Chondrocyte (in vitro differentiated cells): ENCODE measurements at regions not wholly inside any gene's neighbourhood (a gene's known extent, or its start where the extent isn't known, plus 50 kb on each side); places are given as distances from the start of the nearest gene placed in this dataset.

Experiments used
- DNase-seq: peaks from one replicate; pipeline ENCODE4 v3.0.0; 2021; ENCODE audit warnings: mixed read lengths, low spot score
- H3K27ac Mint-ChIP-seq: one replicate; pipeline ENCODE4 v1.8.0; 2021; ENCODE audit warnings: mild to moderate bottlenecking, moderate library complexity, mixed read lengths; ENCODE audit not compliant: unreplicated experiment
- H3K27me3 Mint-ChIP-seq: 2 replicates; pipeline ENCODE4 v1.8.0; 2021; ENCODE audit warnings: low read depth, mixed read lengths
- H3K36me3 Mint-ChIP-seq: 2 replicates; pipeline ENCODE4 v1.8.0; 2021; ENCODE audit warnings: low read depth, mixed read lengths
- H3K4me1 Mint-ChIP-seq: 2 replicates; pipeline ENCODE4 v1.8.0; 2021; ENCODE audit warnings: low read depth, mild to moderate bottlenecking, mixed read lengths
- H3K4me3 Mint-ChIP-seq: one replicate; pipeline ENCODE4 v1.8.0; 2021; ENCODE audit warnings: mild to moderate bottlenecking, moderate library complexity, mixed read lengths; ENCODE audit not compliant: unreplicated experiment
- H3K9me3 Mint-ChIP-seq: 2 replicates; pipeline ENCODE4 v1.8.0; 2021; ENCODE audit warnings: low read depth, mixed read lengths
- TF ChIP-seq, protein P1 (sequence below): fragments of 200-600 bp; sonication (generic); IDR thresholded peaks from 2 replicates; pipeline ENCODE4 v1.5.0; 2021; ENCODE audit warnings: antibody characterized with exemption, mild to moderate bottlenecking, moderate library complexity

DNA sequence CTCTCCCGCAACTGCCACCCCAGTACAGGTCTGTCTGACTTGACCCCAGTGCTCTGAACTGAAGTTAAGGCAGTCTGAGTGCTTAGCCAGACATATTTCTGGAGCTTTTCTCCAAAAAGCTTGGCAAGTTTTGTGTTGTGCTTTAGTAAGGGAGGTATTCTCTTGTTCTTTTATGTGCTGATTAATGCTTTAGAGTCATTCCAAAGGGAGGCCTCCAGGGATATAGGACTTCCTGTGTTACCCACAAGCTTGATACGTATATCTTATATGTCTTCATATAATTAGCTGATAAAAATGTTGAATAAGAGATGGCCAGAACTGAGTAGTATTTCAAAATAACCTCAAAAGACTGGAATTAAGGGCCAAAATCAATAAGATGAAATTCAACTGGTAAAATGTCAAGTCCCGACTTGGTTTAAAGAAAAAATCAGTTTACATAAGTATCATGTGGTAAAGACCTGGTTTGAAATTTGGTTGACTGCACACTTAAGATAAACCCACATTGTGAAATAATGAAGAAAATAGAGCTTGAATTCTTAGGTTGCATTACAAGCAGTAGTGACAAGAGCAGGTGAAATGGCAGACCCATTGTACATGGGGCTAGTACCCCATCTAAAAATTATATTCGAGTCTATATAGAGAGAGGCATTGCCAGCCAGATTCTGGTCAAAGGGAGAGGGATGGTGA is 226.9 kb downstream of the SNX19 start:
- Mint-ChIP-seq H3K4me3 (no peak overlapping the region), H3K36me3 (peaks cover 3% of the 10 kb centered on the region), H3K9me3 (peaks cover 11% of the 10 kb centered on the region), H3K27ac (peak overlapping the region; percentile 58), H3K4me1 (peaks cover 28% of the 10 kb centered on the region), H3K27me3 (no peaks in the 10 kb centered on the region)
- TF ChIP-seq, protein P1, sequence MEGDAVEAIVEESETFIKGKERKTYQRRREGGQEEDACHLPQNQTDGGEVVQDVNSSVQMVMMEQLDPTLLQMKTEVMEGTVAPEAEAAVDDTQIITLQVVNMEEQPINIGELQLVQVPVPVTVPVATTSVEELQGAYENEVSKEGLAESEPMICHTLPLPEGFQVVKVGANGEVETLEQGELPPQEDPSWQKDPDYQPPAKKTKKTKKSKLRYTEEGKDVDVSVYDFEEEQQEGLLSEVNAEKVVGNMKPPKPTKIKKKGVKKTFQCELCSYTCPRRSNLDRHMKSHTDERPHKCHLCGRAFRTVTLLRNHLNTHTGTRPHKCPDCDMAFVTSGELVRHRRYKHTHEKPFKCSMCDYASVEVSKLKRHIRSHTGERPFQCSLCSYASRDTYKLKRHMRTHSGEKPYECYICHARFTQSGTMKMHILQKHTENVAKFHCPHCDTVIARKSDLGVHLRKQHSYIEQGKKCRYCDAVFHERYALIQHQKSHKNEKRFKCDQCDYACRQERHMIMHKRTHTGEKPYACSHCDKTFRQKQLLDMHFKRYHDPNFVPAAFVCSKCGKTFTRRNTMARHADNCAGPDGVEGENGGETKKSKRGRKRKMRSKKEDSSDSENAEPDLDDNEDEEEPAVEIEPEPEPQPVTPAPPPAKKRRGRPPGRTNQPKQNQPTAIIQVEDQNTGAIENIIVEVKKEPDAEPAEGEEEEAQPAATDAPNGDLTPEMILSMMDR = no peak
- DNase-seq = no peak

DNA sequence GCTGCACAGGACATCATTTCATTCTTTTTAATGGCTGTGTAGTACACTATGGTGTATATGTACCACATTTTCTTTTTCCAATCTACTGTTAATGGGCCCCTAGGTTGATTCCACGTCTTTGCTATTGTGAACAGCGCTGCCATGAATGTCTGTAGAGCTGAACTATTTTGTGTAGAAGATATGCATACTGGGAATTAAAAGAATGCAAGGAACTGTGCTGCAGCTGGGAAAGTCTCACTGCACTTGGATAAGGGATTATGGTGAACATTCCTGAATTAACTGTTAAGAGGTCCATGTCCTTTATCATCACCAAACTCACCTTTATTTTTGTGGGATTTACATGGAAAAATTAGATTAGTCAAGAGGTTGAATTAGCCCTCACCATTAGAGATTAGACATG is 224.7 kb downstream of the SNX19 start:
- no peak overlapping the region for H3K27ac Mint-ChIP-seq
- H3K36me3 Mint-ChIP-seq = peaks cover 1% of the 10 kb centered on the region
- H3K4me3 Mint-ChIP-seq = no peak overlapping the region
- peaks cover 28% of the 10 kb centered on the region for H3K4me1 Mint-ChIP-seq
- no peaks in the 10 kb centered on the region for H3K9me3 Mint-ChIP-seq
- TF ChIP-seq, protein P1 = no peak
- no peaks in the 10 kb centered on the region for H3K27me3 Mint-ChIP-seq
- DNase-seq = no peak

DNA sequence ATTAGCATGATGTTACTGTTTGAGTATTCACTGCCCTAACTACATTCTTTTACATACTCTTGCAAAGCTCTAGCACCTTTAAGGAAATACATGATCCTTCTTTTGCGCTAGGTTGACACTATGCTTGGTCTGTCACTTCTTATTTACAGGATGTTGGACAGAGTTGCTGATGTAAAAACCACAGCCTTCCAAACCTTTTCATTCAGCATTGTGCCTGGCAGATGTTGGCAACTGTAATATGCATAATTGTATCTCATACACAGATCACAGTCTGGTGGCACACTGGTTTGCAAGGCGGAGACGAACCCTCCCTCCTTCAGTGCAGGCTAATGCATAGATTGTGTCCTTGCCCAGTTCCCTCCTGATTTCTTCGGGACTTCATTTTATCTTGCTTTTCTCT is 224.1 kb downstream of the SNX19 start:
- peaks cover under 1% of the 10 kb centered on the region for H3K36me3 Mint-ChIP-seq
- peaks cover 28% of the 10 kb centered on the region for H3K4me1 Mint-ChIP-seq
- no peak for DNase-seq
- H3K4me3 Mint-ChIP-seq = no peak overlapping the region
- H3K27me3 Mint-ChIP-seq = no peaks in the 10 kb centered on the region
- H3K27ac Mint-ChIP-seq = no peak overlapping the region
- H3K9me3 Mint-ChIP-seq = no peaks in the 10 kb centered on the region
- TF ChIP-seq, protein P1 = no peak

DNA sequence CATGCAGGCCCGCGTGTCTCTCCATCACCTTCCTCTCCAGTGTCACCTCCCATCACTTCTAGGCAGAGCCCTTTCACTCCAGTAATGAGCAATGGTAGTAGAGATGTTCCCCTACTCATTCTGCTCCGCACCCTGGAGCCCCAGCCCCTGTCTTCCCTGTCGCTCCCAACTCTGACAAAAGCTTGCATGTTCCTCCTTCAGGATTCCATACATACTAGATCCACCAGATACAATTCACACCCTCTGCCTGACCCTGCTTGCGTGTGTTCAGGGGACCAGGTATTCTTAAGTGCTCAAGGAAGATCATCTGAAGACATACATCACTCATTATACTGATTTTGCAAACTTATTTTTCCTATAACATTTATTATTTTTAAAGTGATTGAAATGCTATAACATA is 222.7 kb downstream of the SNX19 start:
- Mint-ChIP-seq H3K27ac (no peak overlapping the region), H3K36me3 (no peaks in the 10 kb centered on the region), H3K4me1 (peaks cover 22% of the 10 kb centered on the region), H3K9me3 (no peaks in the 10 kb centered on the region), H3K27me3 (no peaks in the 10 kb centered on the region), H3K4me3 (no peak overlapping the region)
- TF ChIP-seq, protein P1 = no peak
- no peak for DNase-seq

DNA sequence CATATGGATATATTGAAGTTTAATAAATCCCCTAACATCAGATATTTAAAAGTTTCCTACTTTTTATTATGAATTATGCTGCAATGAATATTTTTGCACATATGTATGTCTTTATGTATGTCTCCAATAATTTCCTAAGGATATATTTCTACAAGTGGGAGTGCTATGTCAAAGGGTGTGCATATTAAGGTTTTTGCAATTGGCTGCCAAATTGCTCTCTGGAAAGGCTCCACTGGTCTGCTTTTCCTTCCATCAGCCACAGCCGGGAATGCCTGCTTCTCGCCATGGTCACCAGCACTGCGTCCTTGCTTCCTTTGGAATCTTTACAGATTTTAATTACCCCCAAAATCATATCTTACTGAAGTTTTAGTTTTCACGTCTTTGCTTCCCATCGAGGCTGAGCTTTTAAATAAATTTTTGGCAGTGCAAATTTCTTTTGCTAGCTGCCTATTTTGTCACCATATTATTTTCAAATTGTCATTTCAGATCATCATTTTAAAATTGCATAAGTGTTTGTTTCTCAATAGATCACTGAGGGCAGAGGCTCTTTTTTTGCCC is 221.7 kb downstream of the SNX19 start:
- H3K4me3 Mint-ChIP-seq = no peak overlapping the region
- TF ChIP-seq, protein P1 = no peak
- peaks cover 12% of the 10 kb centered on the region for H3K4me1 Mint-ChIP-seq
- DNase-seq = no peak
- H3K36me3 Mint-ChIP-seq = no peaks in the 10 kb centered on the region
- no peaks in the 10 kb centered on the region for H3K27me3 Mint-ChIP-seq
- H3K9me3 Mint-ChIP-seq = no peaks in the 10 kb centered on the region
- H3K27ac Mint-ChIP-seq = no peak overlapping the region
